HepG2 (cell line): ENCODE measurements at regions not wholly inside any gene's neighbourhood (a gene's known extent, or its start where the extent isn't known, plus 50 kb on each side); places are given as distances from the start of the nearest gene placed in this dataset.

Experiments used
- ATAC-seq: fragments of 200-7000 bp; cut with Tn5 transposase; 3 replicates; pipeline ENCODE4 v1.9.1; 2020; ENCODE audit warnings: mild to moderate bottlenecking, moderate library complexity
- BruUV-seq: library from RNA; stranded (reverse); fragments of 400-500 nt; replicated peaks from 2 replicates; lab custom pipeline; 2021; lab: Mats Ljungman, UMichigan
- CTCF ChIA-PET: fragments of 300-600 bp; formaldehyde crosslinking; extraction: SDS; loops from one replicate; lab custom pipeline; 2021; ENCODE audit warnings: low total read pairs, inconsistent platforms, low intra/inter-chr PET ratio; lab: Yijun Ruan, JAX
- POLR2A ChIA-PET: fragments of 350-600 bp; sonication (Branson Sonifier 250); formaldehyde crosslinking; loops from one replicate; lab custom pipeline; 2020; ENCODE audit warnings: antibody characterized with exemption, inconsistent platforms; lab: Yijun Ruan, JAX
- DNase-seq: peaks from one replicate; pipeline ENCODE4 v3.0.0-alpha.2; 2015; ENCODE audit warnings: low spot score
- FAIRE-seq: peaks from 3 replicates; lab custom pipeline; 2011; peaks lifted over from hg19 to GRCh38; lab: Jason Lieb, UNC
- H2AFZ ChIP-seq: one replicate; pipeline ENCODE4 v1.6.1; 2011; ENCODE audit warnings: low read length, inconsistent platforms
- H3K27ac ChIP-seq: fragments of 300-600 bp; 3 replicates; pipeline ENCODE4 v1.8.0; 2011; ENCODE audit warnings: mixed run types, mild to moderate bottlenecking, mixed read lengths, low read length, inconsistent platforms; ENCODE audit not compliant: insufficient read depth; ENCODE audit errors: extremely low read length
- H3K27me3 ChIP-seq, 2 experiments: fragments of 200-600 bp in 1 of 2; 2 replicates in 1 of 2; 3 replicates in 1 of 2; pipeline versions ENCODE4 v1.6.0 to v1.8.0; 2011; ENCODE audit warnings: low read length in 2 of 2, mild to moderate bottlenecking in 2 of 2, moderate library complexity in 2 of 2, inconsistent platforms in 1 of 2; ENCODE audit not compliant: insufficient read depth in 2 of 2, control insufficient read depth in 1 of 2
- H3K36me3 ChIP-seq, 2 experiments: fragments of 200-600 bp in 1 of 2; replicated peaks in 1 of 2; 2 replicates in 1 of 2; 3 replicates in 1 of 2; pipeline versions ENCODE4 v1.5.1 to v1.8.0; 2011; ENCODE audit warnings: low read length in 2 of 2, inconsistent platforms in 1 of 2; ENCODE audit not compliant: insufficient read depth in 2 of 2, control insufficient read depth in 1 of 2
- H3K4me1 ChIP-seq: 2 replicates; pipeline ENCODE4 v1.5.1; 2012; ENCODE audit warnings: low read length, inconsistent platforms; ENCODE audit not compliant: insufficient read depth
- H3K4me2 ChIP-seq: 2 replicates; pipeline ENCODE4 v1.6.0; 2011; ENCODE audit warnings: low read depth, low read length, inconsistent platforms
- H3K4me3 ChIP-seq, 3 experiments: fragments of 200-600 bp in 1 of 3; sonication (generic), shearing (Covaris generic) in 1 of 3; replicated peaks in 1 of 3; 2 replicates each; pipeline ENCODE4 v1.5.1; 2011 to 2016; ENCODE audit warnings: low read length in 3 of 3, inconsistent platforms in 2 of 3, low read depth in 2 of 3, mild to moderate bottlenecking in 2 of 3, control low read depth in 1 of 3, mixed read lengths in 1 of 3; ENCODE audit not compliant: insufficient read depth in 1 of 3
- H3K79me2 ChIP-seq: one replicate; pipeline ENCODE4 v1.6.1; 2011; ENCODE audit warnings: low read length, inconsistent platforms; ENCODE audit not compliant: insufficient read depth
- H3K9ac ChIP-seq: 2 replicates; pipeline ENCODE4 v1.6.0; 2011; ENCODE audit warnings: mild to moderate bottlenecking, low read depth, low read length, inconsistent platforms; ENCODE audit not compliant: insufficient read depth
- H3K9me3 ChIP-seq: 2 replicates; pipeline ENCODE4 v1.5.1; 2012; ENCODE audit warnings: mild to moderate bottlenecking, low read length
- H4K20me1 ChIP-seq: 2 replicates; pipeline ENCODE4 v1.6.0; 2011; ENCODE audit warnings: inconsistent platforms, mild to moderate bottlenecking, low read length, moderate library complexity; ENCODE audit not compliant: insufficient read depth
- ELF3 ChIP-seq: IDR thresholded peaks from 2 replicates; pipeline ENCODE4 v1.6.1; 2016; ENCODE audit warnings: missing genetic modification reagents, missing compliant biosample characterization
- ETV6 ChIP-seq: sonication (generic); formaldehyde crosslinking; conservative IDR thresholded peaks from 2 replicates; pipeline ENCODE4 v1.4.0; 2020; ENCODE audit warnings: missing genetic modification reagents
- GLI4 ChIP-seq: sonication (generic); formaldehyde crosslinking; IDR thresholded peaks from 2 replicates; pipeline ENCODE4 v1.5.1; 2020; ENCODE audit warnings: missing genetic modification reagents, mild to moderate bottlenecking, moderate library complexity, borderline replicate concordance
- MAX ChIP-seq: IDR thresholded peaks from 2 replicates; pipeline ENCODE4 v1.6.1; 2012; ENCODE audit warnings: inconsistent platforms
- MED8 ChIP-seq: sonication (generic); formaldehyde crosslinking; IDR thresholded peaks from 2 replicates; pipeline ENCODE4 v1.8.1; 2023; ENCODE audit warnings: mild to moderate bottlenecking, missing genetic modification reagents; ENCODE audit not compliant: insufficient replicate concordance
- PITX1 ChIP-seq: sonication (generic); formaldehyde crosslinking; IDR thresholded peaks from 2 replicates; pipeline ENCODE4 v1.5.1; 2020; ENCODE audit warnings: mild to moderate bottlenecking, missing genetic modification reagents
- PRDM15 ChIP-seq: sonication (generic); formaldehyde crosslinking; IDR thresholded peaks from 2 replicates; pipeline ENCODE4 v1.4.0; 2020; ENCODE audit warnings: missing genetic modification reagents
- REXO4 ChIP-seq: sonication (generic); formaldehyde crosslinking; IDR thresholded peaks from 2 replicates; pipeline ENCODE4 v1.8.0; 2022; ENCODE audit warnings: missing genetic modification reagents, mild to moderate bottlenecking, borderline replicate concordance
- SETDB1 ChIP-seq: sonication (generic); formaldehyde crosslinking; IDR thresholded peaks from 2 replicates; pipeline ENCODE4 v1.5.1; 2020; ENCODE audit warnings: missing genetic modification reagents, mild to moderate bottlenecking, borderline replicate concordance
- SKIL ChIP-seq: sonication (generic); formaldehyde crosslinking; IDR thresholded peaks from 2 replicates; pipeline ENCODE4 v1.8.0; 2022; ENCODE audit warnings: missing genetic modification reagents, mild to moderate bottlenecking, moderate library complexity, borderline replicate concordance
- ZFP82 ChIP-seq: sonication (generic); formaldehyde crosslinking; IDR thresholded peaks from 2 replicates; pipeline ENCODE4 v1.5.1; 2020; ENCODE audit warnings: mild to moderate bottlenecking, missing genetic modification reagents, borderline replicate concordance
- ZKSCAN1 ChIP-seq: fragments of 150-350 bp; IDR thresholded peaks from 2 replicates; pipeline ENCODE4 v1.6.1; 2014; ENCODE audit warnings: low read length
- ZNF260 ChIP-seq: sonication (generic); formaldehyde crosslinking; IDR thresholded peaks from 2 replicates; pipeline ENCODE4 v1.4.0; 2020; ENCODE audit warnings: missing genetic modification reagents, low read depth, mild to moderate bottlenecking, borderline replicate concordance
- ZNF777 ChIP-seq: sonication (generic); formaldehyde crosslinking; IDR thresholded peaks from 2 replicates; pipeline ENCODE4 v1.4.0; 2020; ENCODE audit warnings: missing genetic modification reagents
- in situ Hi-C: cut with HindIII; loops from 2 replicates; pipeline ENCODE4 v1.10.0; 2017; ENCODE audit warnings: low pct_unique_long_range_greater_than_20kb; ENCODE audit not compliant: extremely low pct_ligation_motif_present
- intact Hi-C: fragments of 100-400 bp; cut with micrococcal nuclease; formaldehyde crosslinking; loops from one replicate; pipeline ENCODE4 v1.10.0; 2022; ENCODE audit not compliant: unreplicated experiment

- no peaks in the 10 kb centered on the region for H3K27me3 ChIP-seq
- CTCF ChIA-PET, result no interaction called here
- no peak for ATAC-seq
Measured at GRCh38 chr1:73136975-73137374, 854.6 kb upstream of the NEGR1 start.

More at GRCh38 chr1:73136975-73137374, 854.6 kb upstream of the NEGR1 start:
- no peaks in the 10 kb centered on the region for H3K4me1 ChIP-seq
- no peaks in the 10 kb centered on the region for H3K36me3 ChIP-seq
- peaks cover 85% of the 10 kb centered on the region for H3K9me3 ChIP-seq
- no TSS peak for BruUV-seq
- no peak for DNase-seq
- TF ChIP-seq SKIL, result no peak
- no peak for TF ChIP-seq ELF3
- TF ChIP-seq ZKSCAN1, result no peak
- TF ChIP-seq MED8, result no peak
- no peak for TF ChIP-seq ZNF260
- no peak for TF ChIP-seq PITX1 (CRISPR knock-in tag)
- TF ChIP-seq SETDB1 (CRISPR knock-in tag), result no peak
- TF ChIP-seq REXO4 (CRISPR knock-in tag), result no peak
- TF ChIP-seq GLI4 (CRISPR knock-in tag), result no peak
- no peak for TF ChIP-seq MAX
- no peak for TF ChIP-seq ZNF777
- TF ChIP-seq ZFP82 (CRISPR knock-in tag), result no peak
- no peak for TF ChIP-seq PRDM15 (CRISPR knock-in tag)
- TF ChIP-seq ETV6, result no peak
- TF ChIP-seq, all 625 proteins: peak for 0
- H3K79me2 ChIP-seq, result no peaks in the 10 kb centered on the region
- POLR2A ChIA-PET, result no interaction called here
- no peak overlapping the region for H3K4me2 ChIP-seq
- no peak for FAIRE-seq
- no peak overlapping the region for H3K9ac ChIP-seq
- no peaks in the 10 kb centered on the region for H4K20me1 ChIP-seq
- H3K4me3 ChIP-seq, result no peak overlapping the region
- H3K27ac ChIP-seq, result no peak overlapping the region
- in situ Hi-C loops (no loop called here), intact Hi-C loops (no loop called here)
- H2AFZ ChIP-seq, result no peak overlapping the region
